Lower leg skin (tissue), 3 donors: ENCODE measurements at regions not wholly inside any gene's neighbourhood (a gene's known extent, or its start where the extent isn't known, plus 50 kb on each side); places are given as distances from the start of the nearest gene placed in this dataset.

Experiments
- CTCF ChIP-seq, 3 donors: fragments of 450-650 bp; IDR thresholded peaks; one replicate each; pipeline ENCODE4 v1.5.1; 2016; ENCODE audit warnings: antibody characterized with exemption in 3 of 3, mild to moderate bottlenecking in 3 of 3, moderate library complexity in 2 of 3
- POLR2A ChIP-seq, 2 donors: fragments of 450-650 bp; IDR thresholded peaks; one replicate each; pipeline ENCODE4 v1.6.1; 2016 to 2017; ENCODE audit warnings: antibody characterized with exemption in 2 of 2, mild to moderate bottlenecking in 1 of 2, moderate library complexity in 1 of 2

GRCh38 chr11:97832451-97832850 lies 1188.3 kb upstream of the CNTN5 start:
- TF ChIP-seq CTCF (IDR thresholded peaks at IDR 0.05): no peak
- no peak for TF ChIP-seq POLR2A (IDR thresholded peaks at IDR 0.05)
